IMR-90 (cell line): ENCODE measurements at regions not wholly inside any gene's neighbourhood (a gene's known extent, or its start where the extent isn't known, plus 50 kb on each side); places are given as distances from the start of the nearest gene placed in this dataset.

Experiments used
- ATAC-seq: fragments of 200-7000 bp; cut with Tn5 transposase; 2 replicates; pipeline ENCODE4 v1.9.1; 2020; ENCODE audit warnings: low read depth, mild to moderate bottlenecking, moderate library complexity
- BruUV-seq: library from RNA; stranded (reverse); fragments of 400-500 nt; replicated peaks from 2 replicates; lab custom pipeline; 2021; lab: Mats Ljungman, UMichigan
- CTCF ChIA-PET: fragments of 300-600 bp; formaldehyde crosslinking; extraction: SDS; loops from one replicate; lab custom pipeline; 2021; ENCODE audit warnings: antibody characterized with exemption; lab: Yijun Ruan, JAX
- POLR2A ChIA-PET: fragments of 300-600 bp; sonication (Branson Sonifier 250); formaldehyde crosslinking; loops from one replicate; lab custom pipeline; 2022; ENCODE audit warnings: antibody characterized with exemption; ENCODE audit not compliant: unreplicated experiment; lab: Charles Lee
- DNase-seq: peaks from one replicate; pipeline ENCODE4 v3.0.0; 2013
- H2AFZ ChIP-seq: replicated peaks from 2 replicates; pipeline ENCODE3; 2013; ENCODE audit warnings: low read length, mild to moderate bottlenecking; ENCODE audit not compliant: poor library complexity
- H2AK5ac ChIP-seq: 2 replicates; pipeline ENCODE4 v1.6.1; 2013; ENCODE audit warnings: low read depth, low read length, inconsistent platforms
- H2AK9ac ChIP-seq: replicated peaks from 2 replicates; pipeline ENCODE3; 2013; ENCODE audit warnings: mild to moderate bottlenecking, low read depth, low read length, moderate library complexity; ENCODE audit not compliant: poor library complexity
- H2BK120ac ChIP-seq: 2 replicates; pipeline ENCODE4 v1.6.1; 2013; ENCODE audit warnings: low read depth, low read length, inconsistent platforms
- H2BK15ac ChIP-seq: 3 replicates; pipeline ENCODE4 v1.6.1; 2013; ENCODE audit warnings: low read depth, low read length, inconsistent platforms
- H2BK20ac ChIP-seq: 2 replicates; pipeline ENCODE4 v1.6.1; 2013; ENCODE audit warnings: low read depth, mild to moderate bottlenecking, inconsistent platforms, low read length, moderate library complexity
- H2BK5ac ChIP-seq: 2 replicates; pipeline ENCODE4 v1.6.1; 2013; ENCODE audit warnings: mild to moderate bottlenecking, low read depth, low read length, inconsistent platforms; ENCODE audit not compliant: poor library complexity, severe bottlenecking
- H3K14ac ChIP-seq: replicated peaks from 2 replicates; pipeline ENCODE4 v1.6.1; 2013; ENCODE audit warnings: low read depth, low read length, inconsistent platforms
- H3K18ac ChIP-seq: 2 replicates; pipeline ENCODE4 v1.6.1; 2013; ENCODE audit warnings: low read depth, low read length, control low read depth
- H3K23ac ChIP-seq: 2 replicates; pipeline ENCODE4 v1.6.1; 2013; ENCODE audit warnings: low read depth, low read length, inconsistent platforms
- H3K27ac ChIP-seq: 2 replicates; pipeline ENCODE4 v1.5.1; 2013; ENCODE audit warnings: mild to moderate bottlenecking, control low read depth, low read length; ENCODE audit not compliant: insufficient read depth
- H3K27me3 ChIP-seq: 2 replicates; pipeline ENCODE4 v1.6.1; 2013; ENCODE audit warnings: low read length; ENCODE audit not compliant: control insufficient read depth, insufficient read depth
- H3K36me3 ChIP-seq: 2 replicates; pipeline ENCODE4 v1.6.1; 2013; ENCODE audit warnings: low read length, mixed read lengths; ENCODE audit not compliant: control insufficient read depth, insufficient read depth
- H3K4ac ChIP-seq: 2 replicates; pipeline ENCODE4 v1.6.1; 2013; ENCODE audit warnings: low read depth, low read length, inconsistent platforms
- H3K4me1 ChIP-seq: 2 replicates; pipeline ENCODE4 v1.6.1; 2013; ENCODE audit warnings: low read length, mixed read lengths; ENCODE audit not compliant: control insufficient read depth, insufficient read depth
- H3K4me2 ChIP-seq: 2 replicates; pipeline ENCODE4 v1.6.1; 2013; ENCODE audit warnings: low read depth, mild to moderate bottlenecking, control low read depth, low read length, moderate library complexity
- H3K4me3 ChIP-seq: 2 replicates; pipeline ENCODE4 v1.5.1; 2013; ENCODE audit warnings: low read depth, mild to moderate bottlenecking, control low read depth, low read length, moderate library complexity; ENCODE audit not compliant: insufficient read depth
- H3K56ac ChIP-seq: 2 replicates; pipeline ENCODE4 v1.6.1; 2013; ENCODE audit warnings: low read length, inconsistent platforms; ENCODE audit not compliant: insufficient read depth; ENCODE audit errors: extremely low read depth
- H3K79me1 ChIP-seq, 2 experiments: 2 replicates each; pipeline ENCODE4 v1.6.1; 2013; ENCODE audit warnings: low read length in 2 of 2, inconsistent platforms in 1 of 2, low read depth in 1 of 2
- H3K9ac ChIP-seq: 2 replicates; pipeline ENCODE4 v1.6.1; 2013; ENCODE audit warnings: low read depth, low read length, control low read depth
- H3K9me1 ChIP-seq: 2 replicates; pipeline ENCODE4 v1.6.1; 2013; ENCODE audit warnings: low read length, inconsistent platforms; ENCODE audit not compliant: insufficient read depth
- H3K9me3 ChIP-seq: 2 replicates; pipeline ENCODE4 v1.6.1; 2013; ENCODE audit warnings: low read length; ENCODE audit not compliant: control insufficient read depth, insufficient read depth
- H4K20me1 ChIP-seq: 2 replicates; pipeline ENCODE4 v1.6.1; 2013; ENCODE audit warnings: low read length, inconsistent platforms; ENCODE audit not compliant: insufficient read depth
- H4K5ac ChIP-seq: 2 replicates; pipeline ENCODE4 v1.6.1; 2013; ENCODE audit warnings: mild to moderate bottlenecking, low read depth, low read length, control low read depth
- H4K8ac ChIP-seq, 2 experiments: 2 replicates each; pipeline ENCODE4 v1.6.1; 2013; ENCODE audit warnings: low read depth in 2 of 2, low read length in 2 of 2, control low read depth in 1 of 2, inconsistent platforms in 1 of 2
- H4K91ac ChIP-seq: 2 replicates; pipeline ENCODE4 v1.6.1; 2013; ENCODE audit warnings: low read depth, low read length, inconsistent platforms; ENCODE audit not compliant: insufficient read depth
- BHLHE40 ChIP-seq: fragments of 150-350 bp; IDR thresholded peaks from 2 replicates; pipeline ENCODE4 v1.6.1; 2016; ENCODE audit warnings: mild to moderate bottlenecking, low read depth, low read length
- MAFK ChIP-seq: IDR thresholded peaks from 2 replicates; pipeline ENCODE4 v1.6.1; 2012; ENCODE audit warnings: low read depth, low read length, improper control_type of control experiment
- NFE2L2 ChIP-seq: fragments of 150-350 bp; IDR thresholded peaks from 2 replicates; pipeline ENCODE4 v1.6.1; 2016; ENCODE audit warnings: low read depth, mild to moderate bottlenecking, low read length
- POLR2A ChIP-seq: IDR thresholded peaks from 2 replicates; pipeline ENCODE4 v1.6.1; 2012; ENCODE audit warnings: mild to moderate bottlenecking, low read depth, low read length
- RAD21 ChIP-seq: IDR thresholded peaks from 2 replicates; pipeline ENCODE4 v1.6.1; 2012; ENCODE audit warnings: low read length, improper control_type of control experiment
- RFX5 ChIP-seq: IDR thresholded peaks from 2 replicates; pipeline ENCODE4 v1.8.0; 2012; ENCODE audit warnings: low read depth, mild to moderate bottlenecking, low read length, moderate library complexity
- SMC3 ChIP-seq: fragments of 150-350 bp; IDR thresholded peaks from 2 replicates; pipeline ENCODE4 v1.6.1; 2016; ENCODE audit warnings: low read depth, mild to moderate bottlenecking, antibody characterized with exemption, low read length, moderate library complexity
- WGBS, 2 experiments: methylation state at CpG; one replicate each; pipeline versions ENCODE4 v1.1.5 to v1.1.7; 2013; ENCODE audit warnings: missing lambda C conversion rate in 2 of 2; ENCODE audit not compliant: insufficient read length in 1 of 2; ENCODE audit errors: extremely low coverage in 2 of 2; 5-methylcytosine and 5-hydroxymethylcytosine counted together
- dilution Hi-C: fragments of 300-500 bp; cut with HindIII; formaldehyde crosslinking; loops from one replicate; pipeline ENCODE4 v1.14.3; 2018; ENCODE audit warnings: low sequenced_read_pairs; ENCODE audit not compliant: unreplicated experiment
- in situ Hi-C: fragments of 300-500 bp; cut with MboI; formaldehyde crosslinking; loops from 3 replicates; pipeline ENCODE4 v1.14.3; 2019; ENCODE audit warnings: low sequenced_read_pairs, inconsistent platforms, mixed read lengths
- intact Hi-C: fragments of 100-400 bp; cut with micrococcal nuclease; formaldehyde crosslinking; loops from 2 replicates; pipeline ENCODE4 v1.10.0; 2022
- TF ChIP-seq, protein P1 (sequence below): fragments of 150-350 bp; IDR thresholded peaks from 2 replicates; pipeline ENCODE4 v1.6.1; 2016; ENCODE audit warnings: low read depth, mild to moderate bottlenecking, low read length, moderate library complexity, borderline replicate concordance

GRCh38 chr2:7915302-7916091 lies 766.4 kb upstream of the ID2 start:
- H3K4me3 ChIP-seq = no peak overlapping the region

More at GRCh38 chr2:7915302-7916091, 766.4 kb upstream of the ID2 start:
- intact Hi-C loops = no loop called here
- H4K5ac ChIP-seq = no peak overlapping the region
- H2BK15ac ChIP-seq = no peak overlapping the region
- no peak overlapping the region for H2AFZ ChIP-seq
- H2BK120ac ChIP-seq = no peak overlapping the region
- H4K8ac ChIP-seq = no peak overlapping the region
- peak overlapping the region; percentile 50; the same call in 1 of the 2 replicates for H3K4me2 ChIP-seq
- no peak overlapping the region for H3K23ac ChIP-seq
- no peak overlapping the region for H4K91ac ChIP-seq
- H3K14ac ChIP-seq = no peak overlapping the region
- H3K9ac ChIP-seq = no peak overlapping the region
- H3K27ac ChIP-seq = no peak overlapping the region
- ATAC-seq (no peak), DNase-seq (peak; percentile 9)
- no peaks in the 10 kb centered on the region for H3K27me3 ChIP-seq
- H3K4me1 ChIP-seq = no peaks in the 10 kb centered on the region
- in situ Hi-C loops = no loop called here
- H3K79me1 ChIP-seq = no peaks in the 10 kb centered on the region
- ChIA-PET POLR2A (interaction anchor here (0.7 kb wide), 1 partner anchor 769 kb away, joined by 3 read pairs; no protein-coding TSS in a partner anchor), CTCF (no interaction called here)
- no peak overlapping the region for H2AK5ac ChIP-seq
- no peak for TF ChIP-seq POLR2A
- TF ChIP-seq BHLHE40 = no peak
- no peak for TF ChIP-seq SMC3
- no peak for TF ChIP-seq NFE2L2
- no peak for TF ChIP-seq RFX5
- no peak for TF ChIP-seq MAFK
- TF ChIP-seq RAD21 = no peak
- TF ChIP-seq, protein P1, sequence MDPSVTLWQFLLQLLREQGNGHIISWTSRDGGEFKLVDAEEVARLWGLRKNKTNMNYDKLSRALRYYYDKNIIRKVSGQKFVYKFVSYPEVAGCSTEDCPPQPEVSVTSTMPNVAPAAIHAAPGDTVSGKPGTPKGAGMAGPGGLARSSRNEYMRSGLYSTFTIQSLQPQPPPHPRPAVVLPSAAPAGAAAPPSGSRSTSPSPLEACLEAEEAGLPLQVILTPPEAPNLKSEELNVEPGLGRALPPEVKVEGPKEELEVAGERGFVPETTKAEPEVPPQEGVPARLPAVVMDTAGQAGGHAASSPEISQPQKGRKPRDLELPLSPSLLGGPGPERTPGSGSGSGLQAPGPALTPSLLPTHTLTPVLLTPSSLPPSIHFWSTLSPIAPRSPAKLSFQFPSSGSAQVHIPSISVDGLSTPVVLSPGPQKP = no peak
- H2BK5ac ChIP-seq = no peak overlapping the region
- H2BK20ac ChIP-seq = no peak overlapping the region
- BruUV-seq = no TSS peak
- dilution Hi-C loops = no loop called here
- no peak overlapping the region for H3K18ac ChIP-seq
- H3K4ac ChIP-seq = no peak overlapping the region
- 66% methylated on average over 7 of the region's 14 CpGs; no CpG with 5 or more reads in 1 of the 2 experiments for WGBS, 2 experiments
- peak overlapping the region; percentile 34 for H2AK9ac ChIP-seq
- no peaks in the 10 kb centered on the region for H3K9me3 ChIP-seq
- H3K56ac ChIP-seq = no peak overlapping the region
- H4K20me1 ChIP-seq = no peaks in the 10 kb centered on the region
- no peaks in the 10 kb centered on the region for H3K36me3 ChIP-seq
- H3K9me1 ChIP-seq = no peaks in the 10 kb centered on the region
